Neural progenitor cell (in vitro differentiated cells): ENCODE measurements at regions not wholly inside any gene's neighbourhood (a gene's known extent, or its start where the extent isn't known, plus 50 kb on each side); places are given as distances from the start of the nearest gene placed in this dataset.
"Not testable (repeated sequence)": the region's sequence is repeated elsewhere in the genome, so short reads cannot be mapped to it uniquely, and the experiment has no call there.

Experiments used
- DNase-seq: peaks from one replicate; pipeline ENCODE4 v3.0.0-alpha.2; 2016; ENCODE audit warnings: low spot score
- H2AFZ ChIP-seq: fragments of 200-600 bp; sonication (generic); replicated peaks from 2 replicates; pipeline ENCODE4 v1.6.1; 2016; ENCODE audit warnings: antibody characterized with exemption
- H3F3A ChIP-seq: fragments of 200-600 bp; sonication (generic); 2 replicates; pipeline ENCODE4 v1.6.1; 2016; ENCODE audit warnings: antibody characterized with exemption, low read depth
- H3K27ac ChIP-seq: fragments of 200-600 bp; sonication (generic); 2 replicates; pipeline ENCODE4 v1.5.1; 2016; ENCODE audit warnings: mild to moderate bottlenecking
- H3K27me3 ChIP-seq: fragments of 200-600 bp; sonication (generic); 2 replicates; pipeline ENCODE4 v1.6.1; 2016; ENCODE audit warnings: mild to moderate bottlenecking, moderate library complexity
- H3K36me3 ChIP-seq: fragments of 200-600 bp; sonication (generic); 2 replicates; pipeline ENCODE4 v1.5.1; 2016
- H3K4me1 ChIP-seq: fragments of 200-600 bp; sonication (generic); 2 replicates; pipeline ENCODE4 v1.6.1; 2016; ENCODE audit warnings: mixed run types
- H3K4me2 ChIP-seq: fragments of 200-600 bp; sonication (generic); 2 replicates; pipeline ENCODE4 v1.6.1; 2016
- H3K4me3 ChIP-seq: fragments of 200-600 bp; sonication (generic); 2 replicates; pipeline ENCODE4 v1.5.1; 2016
- H3K79me2 ChIP-seq: fragments of 200-600 bp; sonication (generic); 2 replicates; pipeline ENCODE4 v1.6.1; 2016; ENCODE audit warnings: low read depth
- H3K9ac ChIP-seq: fragments of 200-600 bp; sonication (generic); 2 replicates; pipeline ENCODE4 v1.6.1; 2016
- H3K9me3 ChIP-seq: fragments of 200-600 bp; sonication (generic); 2 replicates; pipeline ENCODE4 v1.5.1; 2016; ENCODE audit warnings: low read depth
- H4K20me1 ChIP-seq: fragments of 200-600 bp; sonication (generic); 2 replicates; pipeline ENCODE4 v1.6.1; 2016; ENCODE audit warnings: low read depth
- H3K27ac Mint-ChIP-seq: 3 replicates; pipeline ENCODE4 v1.8.0; 2021; ENCODE audit warnings: mixed read lengths
- H3K27me3 Mint-ChIP-seq: 2 replicates; pipeline ENCODE4 v1.8.0; 2022; ENCODE audit warnings: low read depth, mild to moderate bottlenecking, inconsistent platforms, moderate library complexity, mixed read lengths; ENCODE audit not compliant: insufficient read depth
- H3K36me3 Mint-ChIP-seq: 3 replicates; pipeline ENCODE4 v1.8.0; 2021; ENCODE audit warnings: mixed read lengths
- H3K4me1 Mint-ChIP-seq: 3 replicates; pipeline ENCODE4 v1.8.0; 2021; ENCODE audit warnings: mixed read lengths
- H3K4me3 Mint-ChIP-seq: 3 replicates; pipeline ENCODE4 v1.8.0; 2021; ENCODE audit warnings: mild to moderate bottlenecking, moderate library complexity, mixed read lengths
- H3K9me3 Mint-ChIP-seq: 3 replicates; pipeline ENCODE4 v1.8.0; 2020; ENCODE audit warnings: mixed read lengths

GRCh38 chr22:11578551-11578950 is 3949.4 kb upstream of the OR11H1 start:
- DNase-seq, H3K4me1 ChIP-seq, H4K20me1 ChIP-seq, H3F3A ChIP-seq, H3K27me3 ChIP-seq, H3K9ac ChIP-seq, H2AFZ ChIP-seq, H3K36me3 Mint-ChIP-seq, H3K36me3 ChIP-seq, H3K27ac Mint-ChIP-seq, H3K4me3 ChIP-seq, H3K27ac ChIP-seq, H3K4me2 ChIP-seq, H3K4me3 Mint-ChIP-seq, H3K4me1 Mint-ChIP-seq, H3K79me2 ChIP-seq: not testable (repeated sequence)
- Mint-ChIP-seq H3K27me3 (peaks cover 12% of the 10 kb centered on the region), H3K9me3 (peaks cover 84% of the 10 kb centered on the region)
- H3K9me3 ChIP-seq: peaks cover 70% of the 10 kb centered on the region

GRCh38 chr22:11582048-11582447 is 3945.9 kb upstream of the OR11H1 start:
- not testable (repeated sequence) for H3K27me3 ChIP-seq, H3K4me3 ChIP-seq, H2AFZ ChIP-seq, H3K4me2 ChIP-seq, H3K27ac ChIP-seq, H3K27me3 Mint-ChIP-seq, DNase-seq, H3K27ac Mint-ChIP-seq, H3F3A ChIP-seq, H3K4me1 Mint-ChIP-seq, H4K20me1 ChIP-seq, H3K4me3 Mint-ChIP-seq, H3K36me3 Mint-ChIP-seq, H3K4me1 ChIP-seq, H3K9ac ChIP-seq, H3K79me2 ChIP-seq, H3K36me3 ChIP-seq
- H3K9me3 ChIP-seq: peaks cover 70% of the 10 kb centered on the region
- peaks cover 75% of the 10 kb centered on the region for H3K9me3 Mint-ChIP-seq

- not testable (repeated sequence) for H3K4me1 Mint-ChIP-seq, H2AFZ ChIP-seq, H3K4me3 ChIP-seq, H3K4me1 ChIP-seq, H3K4me2 ChIP-seq, H3K79me2 ChIP-seq, H3K27me3 ChIP-seq, H3K36me3 ChIP-seq, H3K27ac ChIP-seq, H3F3A ChIP-seq, H3K36me3 Mint-ChIP-seq, H3K27me3 Mint-ChIP-seq, H4K20me1 ChIP-seq, H3K27ac Mint-ChIP-seq, H3K9ac ChIP-seq, DNase-seq, H3K4me3 Mint-ChIP-seq
- H3K9me3 Mint-ChIP-seq: peaks cover 64% of the 10 kb centered on the region
- H3K9me3 ChIP-seq: peaks cover 68% of the 10 kb centered on the region
Observed at GRCh38 chr22:11584231-11584630, 3943.8 kb upstream of the OR11H1 start.

- not testable (repeated sequence) for H3K4me1 Mint-ChIP-seq, H3K79me2 ChIP-seq, H3K4me2 ChIP-seq, H3K36me3 Mint-ChIP-seq, H3F3A ChIP-seq, H2AFZ ChIP-seq, DNase-seq, H3K4me3 Mint-ChIP-seq, H3K4me3 ChIP-seq, H3K27me3 Mint-ChIP-seq, H3K27ac ChIP-seq, H3K9ac ChIP-seq, H3K4me1 ChIP-seq, H3K36me3 ChIP-seq, H3K27ac Mint-ChIP-seq, H3K27me3 ChIP-seq, H4K20me1 ChIP-seq
- H3K9me3 Mint-ChIP-seq: peaks cover 79% of the 10 kb centered on the region
- H3K9me3 ChIP-seq: peaks cover 44% of the 10 kb centered on the region
Observed at GRCh38 chr22:11594552-11594951, 3933.4 kb upstream of the OR11H1 start.

GRCh38 chr22:11597666-11598358 is 3930.2 kb upstream of the OR11H1 start:
- not testable (repeated sequence) for H3K9ac ChIP-seq, H3K36me3 ChIP-seq, H3K4me1 ChIP-seq, H3K27me3 Mint-ChIP-seq, H4K20me1 ChIP-seq, H3K4me2 ChIP-seq, H3K4me3 ChIP-seq, H3K27me3 ChIP-seq, DNase-seq, H3K79me2 ChIP-seq, H3K27ac ChIP-seq, H2AFZ ChIP-seq, H3K27ac Mint-ChIP-seq, H3K36me3 Mint-ChIP-seq, H3F3A ChIP-seq, H3K4me3 Mint-ChIP-seq, H3K4me1 Mint-ChIP-seq
- peaks cover 32% of the 10 kb centered on the region for H3K9me3 ChIP-seq
- peaks cover 77% of the 10 kb centered on the region for H3K9me3 Mint-ChIP-seq
